CD14-positive monocyte (primary cell): ENCODE measurements at regions not wholly inside any gene's neighbourhood (a gene's known extent, or its start where the extent isn't known, plus 50 kb on each side); places are given as distances from the start of the nearest gene placed in this dataset.

Experiments
- DNase-seq, 3 donors: peaks; one replicate each; pipeline ENCODE4 v3.0.0-alpha.2; 2011 to 2022
- H2AFZ ChIP-seq: 2 replicates; pipeline ENCODE4 v1.6.0; 2012; ENCODE audit warnings: mild to moderate bottlenecking, low read depth, low read length, inconsistent platforms; ENCODE audit not compliant: insufficient read depth, poor library complexity, severe bottlenecking
- H3K27ac ChIP-seq, 2 donors: 1 replicate in 1 of 2; 2 replicates in 1 of 2; pipeline ENCODE4 v1.5.1; 2012 to 2013; ENCODE audit warnings: low read length in 2 of 2, control low read depth in 1 of 2, inconsistent platforms in 1 of 2, low read depth in 1 of 2, mild to moderate bottlenecking in 1 of 2
- H3K27me3 ChIP-seq, 2 donors: one replicate each; pipeline versions ENCODE4 v1.6.0 to v1.6.1; 2011 to 2013; ENCODE audit warnings: low read length in 2 of 2; ENCODE audit not compliant: control insufficient read depth in 2 of 2, insufficient read depth in 2 of 2
- H3K36me3 ChIP-seq, 2 donors: replicated peaks in 1 of 2; 1 replicate in 1 of 2; 2 replicates in 1 of 2; pipeline versions ENCODE4 v1.5.1 to v1.6.1; 2012 to 2013; ENCODE audit warnings: low read length in 2 of 2, control low read depth in 1 of 2, inconsistent platforms in 1 of 2, mild to moderate bottlenecking in 1 of 2; ENCODE audit not compliant: insufficient read depth in 2 of 2, control insufficient read depth in 1 of 2
- H3K4me1 ChIP-seq, 2 donors: 1 replicate in 1 of 2; 2 replicates in 1 of 2; pipeline versions ENCODE4 v1.5.1 to v1.6.1; 2012 to 2013; ENCODE audit warnings: low read length in 2 of 2, control low read depth in 1 of 2, inconsistent platforms in 1 of 2, mild to moderate bottlenecking in 1 of 2, moderate library complexity in 1 of 2; ENCODE audit not compliant: insufficient read depth in 2 of 2, control insufficient read depth in 1 of 2
- H3K4me2 ChIP-seq: replicated peaks from 2 replicates; pipeline ENCODE3; 2012; ENCODE audit warnings: low read length, moderate library complexity, mild to moderate bottlenecking; ENCODE audit not compliant: poor library complexity, severe bottlenecking; ENCODE audit errors: extremely low read depth
- H3K4me3 ChIP-seq, 3 experiments: fragments of 200-600 bp in 1 of 3; sonication (generic) in 1 of 3; replicated peaks in 1 of 3; 1 replicate in 2 of 3; 2 replicates in 1 of 3; pipeline ENCODE4 v1.5.1; 2011 to 2013; ENCODE audit warnings: low read length in 3 of 3, mild to moderate bottlenecking in 3 of 3, control low read depth in 2 of 3, low read depth in 2 of 3, inconsistent platforms in 1 of 3, moderate library complexity in 1 of 3
- H3K79me2 ChIP-seq: 2 replicates; pipeline ENCODE4 v1.6.0; 2012; ENCODE audit warnings: mild to moderate bottlenecking, control low read depth, inconsistent platforms, low read length, moderate library complexity; ENCODE audit not compliant: insufficient read depth
- H3K9ac ChIP-seq: 2 replicates; pipeline ENCODE4 v1.6.0; 2017; ENCODE audit warnings: low read length, mild to moderate bottlenecking; ENCODE audit not compliant: insufficient read depth, poor library complexity, severe bottlenecking
- H3K9me3 ChIP-seq, 2 donors: replicated peaks in 1 of 2; 1 replicate in 1 of 2; 2 replicates in 1 of 2; pipeline versions ENCODE4 v1.5.1 to v1.6.1; 2012 to 2013; ENCODE audit warnings: low read length in 2 of 2, control low read depth in 1 of 2; ENCODE audit not compliant: control insufficient read depth in 1 of 2, insufficient read depth in 1 of 2
- H4K20me1 ChIP-seq: 2 replicates; pipeline ENCODE4 v1.6.0; 2012; ENCODE audit warnings: mild to moderate bottlenecking, low read length, control low read depth, moderate library complexity; ENCODE audit not compliant: insufficient read depth
- H3K27ac Mint-ChIP-seq, 7 donors: one replicate each; pipeline ENCODE4 v1.8.0; 2020; ENCODE audit warnings: mild to moderate bottlenecking in 7 of 7, mixed read lengths in 7 of 7, moderate library complexity in 6 of 7, inconsistent platforms in 2 of 7
- H3K27me3 Mint-ChIP-seq, 3 donors: one replicate each; pipeline ENCODE4 v1.8.0; 2021 to 2022; ENCODE audit warnings: low read depth in 3 of 3, mild to moderate bottlenecking in 3 of 3, mixed read lengths in 3 of 3, moderate library complexity in 3 of 3, inconsistent platforms in 1 of 3
- H3K36me3 Mint-ChIP-seq, 2 donors: one replicate each; pipeline ENCODE4 v1.8.0; 2020; ENCODE audit warnings: mixed read lengths in 2 of 2, inconsistent platforms in 1 of 2, mild to moderate bottlenecking in 1 of 2
- H3K4me1 Mint-ChIP-seq: one replicate; pipeline ENCODE4 v1.8.0; 2020; ENCODE audit warnings: mild to moderate bottlenecking, mixed read lengths
- H3K4me3 Mint-ChIP-seq, 2 donors: one replicate each; pipeline ENCODE4 v1.8.0; 2020; ENCODE audit warnings: mild to moderate bottlenecking in 2 of 2, mixed read lengths in 2 of 2, moderate library complexity in 1 of 2
- H3K9me3 Mint-ChIP-seq, 7 donors: one replicate each; pipeline ENCODE4 v1.8.0; 2020 to 2022; ENCODE audit warnings: mixed read lengths in 7 of 7, mild to moderate bottlenecking in 6 of 7, moderate library complexity in 6 of 7, inconsistent platforms in 2 of 7
- WGBS: methylation state at CpG from one replicate; pipeline ENCODE4 v1.1.5; 2013; ENCODE audit warnings: missing lambda C conversion rate; ENCODE audit not compliant: insufficient coverage; 5-methylcytosine and 5-hydroxymethylcytosine counted together
- intact Hi-C, 2 donors: fragments of 100-400 bp; cut with micrococcal nuclease; formaldehyde crosslinking; loops; one replicate each; pipeline versions ENCODE4 v1.15.0 to v1.15.1; 2023
- TF ChIP-seq, protein P1 (sequence below): fragments of 200-600 bp; IDR thresholded peaks from one replicate; pipeline ENCODE4 v1.8.0; 2022; ENCODE audit warnings: antibody characterized with exemption, mild to moderate bottlenecking

DNA sequence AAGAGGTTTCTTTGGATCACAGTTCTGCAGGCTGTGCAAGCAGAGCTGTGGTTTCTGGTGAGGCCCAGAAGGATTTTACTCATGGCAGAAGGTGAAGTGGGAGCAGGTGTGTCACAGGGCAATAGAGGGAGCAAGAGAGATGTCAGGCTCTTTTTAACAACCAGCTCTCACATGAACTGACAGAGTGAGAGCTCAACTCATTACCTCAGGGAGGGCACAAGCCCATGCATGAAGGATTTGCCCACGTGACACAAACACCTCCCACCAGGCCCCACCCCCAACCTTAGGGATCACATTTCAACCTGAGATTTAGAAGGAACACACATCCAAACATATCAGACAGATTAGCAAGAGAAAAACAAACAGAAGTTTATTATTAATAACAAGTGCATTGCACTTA is 470.4 kb downstream of the GALC start:
- Mint-ChIP-seq H3K9me3 (peaks cover 0 to 10% (median under 1%) of the 10 kb centered on the region in 7 donors), H3K27me3 (peaks cover 0 to 2% (median 0%) of the 10 kb centered on the region in 3 donors), H3K27ac (no peak overlapping the region), H3K36me3 (no peaks in the 10 kb centered on the region), H3K4me1 (no peaks in the 10 kb centered on the region), H3K4me3 (no peak overlapping the region)
- Histone ChIP-seq H3K36me3 (no peaks in the 10 kb centered on the region), H4K20me1 (no peaks in the 10 kb centered on the region), H2AFZ (no peak overlapping the region), H3K27ac (no peak overlapping the region), H3K9ac (no peak overlapping the region), H3K79me2 (no peaks in the 10 kb centered on the region), H3K4me3 (no peak overlapping the region), H3K9me3 (peaks cover 0 to under 1% of the 10 kb centered on the region in 2 donors), H3K4me1 (no peaks in the 10 kb centered on the region), H3K4me2 (no peak overlapping the region), H3K27me3 (no peaks in the 10 kb centered on the region)
- intact Hi-C loops, result no loop called here
- no peak for DNase-seq
- WGBS, result no CpG with 5 or more reads among the region's 1 CpG
- TF ChIP-seq, protein P1, sequence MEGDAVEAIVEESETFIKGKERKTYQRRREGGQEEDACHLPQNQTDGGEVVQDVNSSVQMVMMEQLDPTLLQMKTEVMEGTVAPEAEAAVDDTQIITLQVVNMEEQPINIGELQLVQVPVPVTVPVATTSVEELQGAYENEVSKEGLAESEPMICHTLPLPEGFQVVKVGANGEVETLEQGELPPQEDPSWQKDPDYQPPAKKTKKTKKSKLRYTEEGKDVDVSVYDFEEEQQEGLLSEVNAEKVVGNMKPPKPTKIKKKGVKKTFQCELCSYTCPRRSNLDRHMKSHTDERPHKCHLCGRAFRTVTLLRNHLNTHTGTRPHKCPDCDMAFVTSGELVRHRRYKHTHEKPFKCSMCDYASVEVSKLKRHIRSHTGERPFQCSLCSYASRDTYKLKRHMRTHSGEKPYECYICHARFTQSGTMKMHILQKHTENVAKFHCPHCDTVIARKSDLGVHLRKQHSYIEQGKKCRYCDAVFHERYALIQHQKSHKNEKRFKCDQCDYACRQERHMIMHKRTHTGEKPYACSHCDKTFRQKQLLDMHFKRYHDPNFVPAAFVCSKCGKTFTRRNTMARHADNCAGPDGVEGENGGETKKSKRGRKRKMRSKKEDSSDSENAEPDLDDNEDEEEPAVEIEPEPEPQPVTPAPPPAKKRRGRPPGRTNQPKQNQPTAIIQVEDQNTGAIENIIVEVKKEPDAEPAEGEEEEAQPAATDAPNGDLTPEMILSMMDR, result no peak

DNA sequence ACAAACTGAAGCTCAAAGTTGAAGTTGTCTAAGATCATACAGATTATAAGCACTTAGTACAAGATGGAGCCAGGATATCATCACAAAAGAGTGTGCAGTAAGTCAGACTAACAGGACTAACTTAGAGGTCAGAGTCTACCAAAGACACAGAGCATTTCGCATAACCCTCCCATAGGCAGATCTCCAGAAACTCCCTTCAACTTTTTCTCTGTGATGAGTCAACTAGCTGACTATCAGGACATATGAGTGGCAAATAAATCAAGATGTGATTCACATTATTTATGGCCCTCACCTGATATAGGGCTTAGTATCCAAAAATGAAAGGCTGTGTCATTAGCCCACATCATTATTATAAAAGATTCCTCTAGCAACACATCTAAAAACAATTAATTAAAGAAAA is 484.6 kb downstream of the GALC start:
- WGBS, result no CpG with 5 or more reads among the region's 1 CpG
- H3K27me3 Mint-ChIP-seq, result no peaks in the 10 kb centered on the region
- TF ChIP-seq, protein P1, result no peak
- intact Hi-C loops, result no loop called here
- no peaks in the 10 kb centered on the region for H3K4me1 Mint-ChIP-seq
- no peak overlapping the region for H3K4me3 ChIP-seq
- no peaks in the 10 kb centered on the region for H3K36me3 Mint-ChIP-seq
- H3K36me3 ChIP-seq, result no peaks in the 10 kb centered on the region
- peaks cover 0 to 5% of the 10 kb centered on the region in 2 donors for H3K9me3 ChIP-seq
- no peaks in the 10 kb centered on the region for H3K79me2 ChIP-seq
- H3K4me1 ChIP-seq, result no peaks in the 10 kb centered on the region
- no peak overlapping the region for H3K27ac ChIP-seq
- no peak overlapping the region for H3K27ac Mint-ChIP-seq
- DNase-seq, result no peak
- no peak overlapping the region for H2AFZ ChIP-seq
- peaks cover 0 to 6% (median 2%) of the 10 kb centered on the region in 7 donors for H3K9me3 Mint-ChIP-seq
- no peak overlapping the region for H3K9ac ChIP-seq
- H3K27me3 ChIP-seq, result no peaks in the 10 kb centered on the region
- H3K4me2 ChIP-seq, result no peak overlapping the region
- H3K4me3 Mint-ChIP-seq, result no peak overlapping the region
- no peaks in the 10 kb centered on the region for H4K20me1 ChIP-seq
